ENCODE measurements at regions not wholly inside any gene's neighbourhood (a gene's known extent, or its start where the extent isn't known, plus 50 kb on each side); places are given as distances from the start of the nearest gene placed in this dataset.

DNA sequence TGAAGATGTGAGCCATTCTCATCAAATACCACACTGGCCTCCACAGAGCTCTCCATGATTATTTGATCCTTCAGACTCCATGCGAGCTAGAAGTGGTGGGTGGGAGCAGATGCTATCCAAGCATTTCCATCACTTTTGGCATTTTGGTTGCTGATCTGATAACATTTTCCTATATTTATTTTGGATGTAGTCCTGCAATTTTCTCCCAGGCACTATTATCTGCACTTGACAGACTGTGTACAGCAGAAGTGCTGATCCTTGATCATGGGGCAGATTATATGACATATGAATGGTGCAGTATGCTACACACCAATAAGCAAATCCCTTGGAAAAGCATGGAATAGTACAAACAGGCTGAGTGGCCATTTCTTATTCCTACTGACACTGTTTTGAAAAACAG, 167.6 kb upstream of the LRRC7 start:
- DNase-seq: no peak

DNA sequence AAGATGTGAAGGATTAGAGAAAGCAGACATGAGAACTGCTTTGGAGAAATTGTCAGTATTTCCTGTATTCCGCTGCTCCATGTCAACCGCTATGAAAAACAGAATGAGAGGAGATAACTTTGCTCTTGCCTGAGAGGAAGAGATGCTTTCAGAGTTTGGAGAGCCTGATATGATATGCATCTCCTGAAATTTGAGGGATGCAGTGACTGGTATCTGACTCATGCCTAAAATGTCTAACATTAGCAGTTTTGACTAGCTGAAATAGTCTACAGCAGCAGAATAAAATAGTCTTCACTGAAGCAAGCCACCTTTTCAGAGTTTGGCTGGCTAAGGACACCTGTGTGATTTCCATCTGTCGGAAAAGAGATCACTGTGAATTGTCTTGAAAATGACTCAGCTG, 165.8 kb upstream of the LRRC7 start:
- no peak for DNase-seq

DNA sequence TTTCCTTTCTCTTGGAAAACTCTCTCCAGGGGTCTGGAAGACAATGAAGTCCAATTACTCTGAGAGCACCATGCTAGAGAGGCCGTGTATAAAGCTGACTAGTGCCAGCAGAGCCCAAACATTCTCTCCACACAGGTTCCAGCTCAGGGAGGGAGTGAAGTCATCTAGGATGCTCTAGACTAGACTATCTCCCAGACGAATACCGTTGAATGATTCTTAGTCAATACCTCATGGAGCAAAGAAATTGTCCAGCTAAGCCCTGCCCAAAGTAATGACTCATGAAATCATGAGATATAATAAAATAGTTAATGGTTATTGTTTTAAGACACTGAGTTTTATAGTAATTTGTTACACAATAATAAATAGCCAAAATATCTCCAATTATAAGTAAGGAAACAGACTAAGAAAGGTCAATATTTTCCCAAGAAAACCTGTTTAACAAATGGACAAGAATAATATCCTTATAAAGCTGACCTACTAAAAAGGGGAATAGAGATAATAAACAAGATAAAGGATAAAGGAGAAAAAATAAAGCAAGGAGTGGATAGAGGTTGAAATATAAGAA, 163.9 kb upstream of the LRRC7 start:
- no peak for DNase-seq

GRCh38 chr1:69404486-69404885, 163.2 kb upstream of the LRRC7 start:
- DNase-seq: no peak

DNA sequence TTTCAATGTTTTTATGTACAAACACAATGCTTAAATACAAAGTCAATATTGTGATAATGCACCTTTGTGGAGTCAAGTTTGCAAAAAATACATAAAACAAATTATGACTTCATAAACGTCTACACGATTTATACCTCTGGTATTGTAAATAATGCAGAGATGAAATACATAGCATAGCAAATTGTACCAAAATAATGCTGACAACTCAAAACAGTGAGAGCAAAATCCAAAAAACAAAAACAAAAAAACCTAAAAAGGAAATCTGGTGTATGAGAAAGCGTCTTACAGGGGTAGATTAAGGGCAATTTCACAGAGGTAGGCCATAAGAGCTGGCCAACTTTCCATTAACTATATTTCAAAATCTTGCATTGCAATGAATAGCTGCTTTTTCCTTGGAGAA, 161.5 kb upstream of the LRRC7 start:
- DNase-seq: no peak

DNA sequence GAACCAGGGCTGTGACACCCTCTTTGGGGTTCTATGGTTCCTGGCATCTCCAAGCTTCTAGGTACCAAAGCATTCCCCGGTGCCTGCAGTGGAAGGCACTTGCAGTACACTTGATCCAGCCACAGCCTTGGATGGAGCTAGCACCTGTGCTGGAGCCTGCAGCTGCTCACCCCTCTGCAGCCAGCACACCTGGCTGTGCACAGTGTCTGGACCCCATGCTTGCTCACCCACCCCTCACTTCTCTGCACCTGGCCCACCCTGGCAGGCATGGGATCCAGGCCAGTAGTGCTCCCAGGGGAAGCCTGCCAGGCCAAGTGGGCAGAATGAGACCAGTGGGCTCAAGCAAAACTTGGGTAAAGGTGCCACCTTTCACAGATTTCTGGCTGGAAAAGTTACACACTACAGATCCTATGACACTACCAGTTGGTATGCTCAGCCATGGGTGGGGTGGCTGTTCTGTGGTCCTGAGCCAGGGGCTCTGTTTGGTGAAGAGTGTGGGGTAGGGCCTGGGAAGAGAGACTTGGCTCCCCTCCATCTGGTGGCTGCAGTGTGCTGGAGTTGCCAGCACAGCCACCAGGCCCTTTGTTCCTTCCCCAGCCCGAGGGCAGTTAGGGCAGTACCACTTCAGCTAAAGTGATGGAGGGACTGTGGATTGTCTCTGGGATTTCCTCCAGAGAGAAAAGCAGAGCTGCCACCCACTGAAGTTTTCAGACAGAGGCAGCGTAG, 157.8 kb upstream of the LRRC7 start:
- DNase-seq: no peak

- DNase-seq: no peak
Measured at GRCh38 chr1:69410457-69410850, 157.3 kb upstream of the LRRC7 start.

GRCh38 chr1:69410893-69411292, 156.8 kb upstream of the LRRC7 start:
- DNase-seq: no peak

- DNase-seq: no peak
Measured at GRCh38 chr1:69411617-69412016, 156.1 kb upstream of the LRRC7 start.

DNA sequence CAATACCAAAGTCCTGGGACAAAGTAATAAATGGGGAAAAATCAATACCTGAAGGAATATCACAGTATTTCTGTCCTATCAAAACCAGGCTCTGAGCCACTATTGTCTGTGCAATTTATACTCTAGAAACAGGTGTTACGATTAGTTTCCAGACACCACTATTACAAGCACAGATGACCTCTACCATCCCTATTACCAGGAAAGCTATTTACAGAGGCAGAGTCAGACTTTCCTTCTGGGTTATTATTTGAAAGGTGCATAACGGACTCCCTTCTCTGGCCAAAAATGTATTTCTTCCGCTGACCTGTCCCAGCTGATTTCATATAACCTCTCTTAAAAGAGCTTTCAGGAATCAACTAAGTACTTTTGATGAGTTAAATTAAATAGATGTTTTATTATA, 154.6 kb upstream of the LRRC7 start:
- DNase-seq: no peak

DNA sequence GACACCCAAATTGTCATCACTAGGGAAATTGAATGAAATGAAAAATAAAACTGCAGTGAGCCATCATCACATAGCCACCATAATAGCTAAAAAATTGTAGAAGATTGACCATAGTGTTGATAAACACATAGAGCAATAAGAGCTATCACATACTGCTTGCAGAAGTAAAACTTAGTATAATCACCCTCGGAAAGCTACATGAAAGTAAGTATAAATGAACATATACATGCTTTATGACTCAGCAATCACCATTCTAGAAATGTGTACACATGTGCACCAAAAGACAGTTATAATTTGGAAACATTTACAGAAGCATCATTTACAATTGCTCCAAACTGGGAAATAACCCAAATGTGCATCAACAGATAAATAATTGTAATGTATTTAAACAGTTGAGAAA, 153.1 kb upstream of the LRRC7 start:
- no peak for DNase-seq

DNA sequence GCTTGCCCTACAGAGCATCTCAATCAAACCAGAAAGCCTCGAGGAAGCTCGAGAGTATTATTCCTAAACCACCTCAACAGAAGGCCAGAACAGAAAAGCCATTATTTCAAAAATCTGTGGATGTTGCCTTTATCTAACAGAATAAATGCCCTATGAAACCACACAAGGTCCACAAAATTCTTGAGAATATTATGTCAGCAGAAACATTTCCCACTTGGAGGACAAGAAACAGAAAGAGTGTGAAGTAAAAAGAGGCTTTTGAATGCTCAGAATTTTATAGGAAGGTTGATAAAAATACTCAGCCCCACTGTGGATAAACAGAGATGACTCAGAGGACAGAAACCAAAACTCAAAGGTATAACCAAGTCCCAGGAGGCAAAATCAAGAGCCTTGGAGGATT, 146.4 kb upstream of the LRRC7 start:
- DNase-seq: no peak

DNA sequence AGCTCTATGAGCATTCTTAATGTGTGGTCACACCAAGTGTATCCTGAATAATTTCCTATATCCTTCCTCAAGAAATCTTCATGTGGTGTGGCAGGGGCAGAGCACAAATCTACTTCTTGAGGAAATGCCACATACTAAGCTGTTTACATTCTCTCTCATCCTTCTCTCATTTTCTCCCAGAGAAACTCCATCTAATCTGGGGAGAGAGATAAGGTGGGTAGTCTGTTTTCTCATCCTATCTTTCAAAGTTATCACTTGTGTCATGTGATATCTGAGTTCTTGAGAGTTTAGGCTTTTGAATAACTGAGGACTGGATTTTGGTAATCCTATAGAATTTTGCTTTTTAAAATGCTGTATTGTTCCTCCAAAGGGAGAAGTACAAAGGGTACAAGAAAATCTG, 141.9 kb upstream of the LRRC7 start:
- DNase-seq: no peak

GRCh38 chr1:69426401-69426800, 141.3 kb upstream of the LRRC7 start:
- DNase-seq: no peak

DNA sequence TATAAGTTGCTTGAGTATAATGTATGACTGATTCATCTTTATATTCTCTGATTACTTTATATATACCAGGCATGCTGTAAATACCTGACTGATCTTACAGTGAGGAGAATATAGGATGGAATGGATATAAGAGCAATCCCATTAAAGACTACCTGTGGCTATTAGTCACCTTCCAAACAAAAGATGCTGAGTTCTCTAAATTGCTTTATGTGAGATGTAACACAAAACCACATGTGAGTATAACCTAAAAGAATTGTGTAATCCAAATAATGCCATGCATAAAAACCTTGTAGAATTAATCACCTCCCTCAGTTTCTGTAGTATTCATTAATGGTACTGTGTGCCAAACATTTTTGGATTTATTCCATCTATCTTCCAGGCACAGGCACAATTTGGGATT, 134.6 kb upstream of the LRRC7 start:
- no peak for DNase-seq

- no peak for DNase-seq
Measured at GRCh38 chr1:69436151-69436550, 131.6 kb upstream of the LRRC7 start.

GRCh38 chr1:69438056-69438795, 129.5 kb upstream of the LRRC7 start:
- no peak for DNase-seq

- DNase-seq: no peak
Measured at GRCh38 chr1:69441496-69441895, 126.2 kb upstream of the LRRC7 start.

GRCh38 chr1:69451196-69451595, 116.5 kb upstream of the LRRC7 start:
- no peak for DNase-seq

DNA sequence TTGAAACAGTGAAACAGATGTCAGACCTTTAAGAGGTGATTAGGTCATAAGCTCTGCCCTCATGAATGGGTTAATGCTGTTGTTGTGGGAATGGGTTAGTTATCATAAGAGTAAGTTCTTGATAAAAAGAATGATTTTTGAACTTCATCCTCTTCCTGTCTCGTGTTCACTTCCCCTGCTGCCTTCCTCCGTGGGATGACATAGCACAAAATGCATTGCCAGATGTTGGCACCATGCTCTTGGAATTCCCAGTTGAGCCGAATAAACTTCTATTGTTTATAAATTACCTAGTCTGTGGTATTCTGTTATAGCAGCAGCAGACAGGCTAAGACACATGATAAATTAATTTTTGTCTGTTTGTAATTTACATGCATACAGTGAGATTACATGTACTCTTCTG, 112.0 kb upstream of the LRRC7 start:
- no peak for DNase-seq

GRCh38 chr1:69459244-69459643, 108.5 kb upstream of the LRRC7 start:
- DNase-seq: no peak

DNA sequence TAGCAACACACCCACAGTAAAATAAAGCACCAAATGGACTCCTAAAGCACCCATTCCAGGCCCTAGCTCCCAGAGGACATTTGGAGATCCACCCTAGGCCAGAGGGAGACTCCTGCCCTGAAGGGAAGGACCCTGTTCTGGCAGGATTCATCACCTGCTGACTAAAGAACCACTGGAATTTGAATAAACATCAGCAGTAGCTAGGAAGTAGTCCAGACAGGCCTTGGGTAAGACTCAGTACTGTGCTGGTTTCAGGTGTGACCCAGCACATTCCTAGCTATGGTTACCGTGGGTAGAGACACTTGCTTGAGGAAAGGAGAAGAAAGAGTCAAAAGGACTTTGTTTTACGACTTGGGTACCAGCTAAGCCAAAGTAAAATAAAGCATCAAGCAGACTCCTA, 92.7 kb upstream of the LRRC7 start:
- DNase-seq: no peak

- no peak for DNase-seq
Measured at GRCh38 chr1:69479734-69480133, 88.0 kb upstream of the LRRC7 start.

GRCh38 chr1:69483246-69483645, 84.5 kb upstream of the LRRC7 start:
- DNase-seq: no peak

DNA sequence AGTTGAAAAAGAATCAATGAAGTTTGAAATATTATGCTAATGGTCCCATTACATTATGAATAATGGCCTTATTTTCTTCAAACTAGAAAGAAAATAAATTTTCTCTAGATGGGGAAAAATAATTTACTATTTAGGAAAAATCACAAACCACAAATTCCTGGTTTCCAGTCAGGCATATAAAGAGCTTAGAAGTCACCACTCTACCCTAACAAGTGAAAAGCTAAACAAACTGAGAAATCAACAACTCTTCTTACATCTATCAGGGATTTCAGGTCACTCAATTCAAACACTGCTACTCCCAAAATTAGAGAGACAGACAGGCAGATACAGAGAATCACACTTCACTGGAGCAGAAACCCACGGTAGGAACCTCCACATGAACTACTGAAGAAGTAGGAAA, 82.1 kb upstream of the LRRC7 start:
- no peak for DNase-seq
